Erythroblast (primary cell): ENCODE measurements at regions not wholly inside any gene's neighbourhood (a gene's known extent, or its start where the extent isn't known, plus 50 kb on each side); places are given as distances from the start of the nearest gene placed in this dataset.

Source experiments
- GATA1 ChIP-seq: IDR thresholded peaks from 2 replicates; pipeline ENCODE4 v1.6.1; 2011; ENCODE audit warnings: low read depth, mild to moderate bottlenecking, control low read depth, low read length, moderate library complexity
- POLR2A ChIP-seq: IDR thresholded peaks from 2 replicates; pipeline ENCODE4 v1.6.1; 2011; ENCODE audit warnings: mild to moderate bottlenecking, low read length

DNA sequence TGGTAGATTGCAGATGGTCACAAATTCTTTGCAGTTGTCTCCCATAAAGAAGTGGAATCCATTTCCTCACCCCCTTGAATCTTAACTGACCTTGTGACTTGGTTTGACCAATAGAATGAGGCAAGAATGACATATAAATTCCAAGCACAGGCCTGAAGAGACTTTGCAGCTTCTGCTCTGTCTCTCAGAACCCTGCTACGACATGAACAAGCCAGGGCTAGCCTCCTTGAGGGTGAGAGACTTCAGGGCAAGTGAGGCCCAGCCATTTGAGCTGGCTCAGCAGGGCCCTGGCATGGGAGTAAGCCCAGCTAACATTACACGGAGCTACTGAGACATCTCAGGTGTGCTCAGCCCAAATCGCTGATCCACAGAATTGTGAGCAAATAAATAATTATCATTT lies 216.3 kb upstream of the MAN1A1 start:
- TF ChIP-seq POLR2A (no peak), GATA1 (no peak)
